ENCODE measurements at regions not wholly inside any gene's neighbourhood (a gene's known extent, or its start where the extent isn't known, plus 50 kb on each side); places are given as distances from the start of the nearest gene placed in this dataset.

- TF ChIP-seq GABPA (IDR thresholded peaks at IDR 0.05; ENCODE audit: borderline replicate concordance, insufficient read depth, low read length), result no peak
- TF ChIP-seq PHF8 (conservative IDR thresholded peaks at IDR 0.05; ENCODE audit: low read depth, low read length), result no peak
These were observed 784.0 kb downstream of the MRPL39 start (continued) for GRCh38 chr21:24823247-24823646.
